GM12878 (cell line): ENCODE measurements at regions not wholly inside any gene's neighbourhood (a gene's known extent, or its start where the extent isn't known, plus 50 kb on each side); places are given as distances from the start of the nearest gene placed in this dataset.

Experiments used
- ATAC-seq: fragments of 200-7000 bp; cut with Tn5 transposase; 3 replicates; pipeline ENCODE4 v1.9.1; 2020; ENCODE audit warnings: mild to moderate bottlenecking, moderate library complexity
- BruUV-seq: library from RNA; stranded (reverse); fragments of 400-500 nt; replicated peaks from 2 replicates; lab custom pipeline; 2021; lab: Mats Ljungman, UMichigan
- CTCF ChIA-PET: fragments of 300-600 bp; sonication (Branson Sonifier 250); formaldehyde crosslinking; extraction: SDS; loops from one replicate; lab custom pipeline; 2021; ENCODE audit warnings: inconsistent platforms; lab: Yijun Ruan, JAX
- POLR2A ChIA-PET: fragments of 350-600 bp; formaldehyde crosslinking; extraction: SDS; loops from one replicate; lab custom pipeline; 2021; ENCODE audit warnings: inconsistent platforms; lab: Charles Lee
- RAD21 ChIA-PET: fragments of 300-600 bp; sonication (Branson Sonifier 250); formaldehyde crosslinking; loops from one replicate; lab custom pipeline; 2023; ENCODE audit warnings: antibody characterized with exemption; ENCODE audit not compliant: unreplicated experiment; lab: Charles Lee
- SMC1A ChIA-PET: fragments of 300-600 bp; sonication (Branson Sonifier 250); formaldehyde crosslinking; loops from one replicate; lab custom pipeline; 2023; ENCODE audit not compliant: unreplicated experiment, uncharacterized antibody; lab: Charles Lee
- DNase-seq: peaks from one replicate; pipeline ENCODE4 v3.0.0-alpha.2; 2011; ENCODE audit warnings: low read depth, low spot score
- FAIRE-seq: peaks from 3 replicates; lab custom pipeline; 2011; peaks lifted over from hg19 to GRCh38; lab: Jason Lieb, UNC
- H2AFZ ChIP-seq: 2 replicates; pipeline ENCODE4 v1.6.0; 2011; ENCODE audit warnings: low read depth, low read length, control low read depth; ENCODE audit not compliant: control insufficient read depth
- H3K27ac ChIP-seq: 2 replicates; pipeline ENCODE4 v1.5.1; 2011; ENCODE audit warnings: control low read depth; ENCODE audit not compliant: control insufficient read depth, insufficient read depth
- H3K27me3 ChIP-seq, 2 experiments: replicated peaks in 1 of 2; 2 replicates each; pipeline versions ENCODE4 v1.6.0 to v1.6.1; 2011; ENCODE audit warnings: low read length in 1 of 2; ENCODE audit not compliant: control insufficient read depth in 2 of 2, insufficient read depth in 2 of 2
- H3K36me3 ChIP-seq, 2 experiments: 2 replicates each; pipeline ENCODE4 v1.5.1; 2011; ENCODE audit warnings: low read length in 1 of 2; ENCODE audit not compliant: control insufficient read depth in 2 of 2, insufficient read depth in 2 of 2
- H3K4me1 ChIP-seq: 2 replicates; pipeline ENCODE4 v1.6.1; 2011; ENCODE audit warnings: mild to moderate bottlenecking, low read length, moderate library complexity, mixed read lengths; ENCODE audit not compliant: control insufficient read depth, insufficient read depth
- H3K4me2 ChIP-seq: 2 replicates; pipeline ENCODE4 v1.6.0; 2011; ENCODE audit warnings: control low read depth; ENCODE audit not compliant: control insufficient read depth, insufficient read depth
- H3K4me3 ChIP-seq: fragments of 200-600 bp; sonication (generic); 2 replicates; pipeline ENCODE4 v1.5.1; 2016
- H3K79me2 ChIP-seq: 2 replicates; pipeline ENCODE4 v1.6.0; 2011; ENCODE audit warnings: low read length; ENCODE audit not compliant: control insufficient read depth, insufficient read depth
- H3K9ac ChIP-seq: 2 replicates; pipeline ENCODE4 v1.8.0; 2011; ENCODE audit warnings: low read length, control low read depth, mixed read lengths; ENCODE audit not compliant: control insufficient read depth, insufficient read depth
- H3K9me3 ChIP-seq: replicated peaks from 3 replicates; pipeline ENCODE4 v1.5.1; 2011; ENCODE audit warnings: mild to moderate bottlenecking, low read length; ENCODE audit not compliant: control insufficient read depth, insufficient read depth
- H4K20me1 ChIP-seq: 2 replicates; pipeline ENCODE4 v1.6.0; 2011; ENCODE audit not compliant: control insufficient read depth, insufficient read depth
- BHLHE40 ChIP-seq, 2 experiments: fragments of 450-650 bp in 1 of 2; IDR thresholded peaks; 2 replicates each; pipeline ENCODE4 v1.6.1; 2011 to 2017; ENCODE audit warnings: low read depth in 2 of 2, borderline replicate concordance in 1 of 2, improper control_type of control experiment in 1 of 2, low read length in 1 of 2, mild to moderate bottlenecking in 1 of 2
- HDAC2 ChIP-seq: fragments of 200-600 bp; sonication (generic); IDR thresholded peaks from 2 replicates; pipeline ENCODE4 v1.6.1; 2017
- IKZF1 ChIP-seq: fragments of 450-650 bp; conservative IDR thresholded peaks from 2 replicates; pipeline ENCODE4 v1.6.1; 2017; ENCODE audit warnings: antibody characterized with exemption, mild to moderate bottlenecking
- IRF3 ChIP-seq: fragments of 450-650 bp; IDR thresholded peaks from 2 replicates; pipeline ENCODE4 v1.6.1; 2014; ENCODE audit warnings: mild to moderate bottlenecking
- KDM1A ChIP-seq: fragments of 200-600 bp; sonication (generic); IDR thresholded peaks from 2 replicates; pipeline ENCODE4 v1.6.1; 2016; ENCODE audit warnings: borderline replicate concordance
- NFIC ChIP-seq: IDR thresholded peaks from 2 replicates; pipeline ENCODE4 v1.6.1; 2012; ENCODE audit warnings: low read depth, mild to moderate bottlenecking, inconsistent platforms, low read length, moderate library complexity
- POU2F2 ChIP-seq: IDR thresholded peaks from 3 replicates; pipeline ENCODE4 v1.6.1; 2011; ENCODE audit warnings: low read depth, mild to moderate bottlenecking, low read length, borderline replicate concordance
- RELA ChIP-seq: fragments of 450-650 bp; IDR thresholded peaks from 2 replicates; pipeline ENCODE4 v1.8.0; 2014; ENCODE audit warnings: borderline replicate concordance; ENCODE audit not compliant: partially characterized antibody
- SIN3A ChIP-seq: IDR thresholded peaks from 2 replicates; pipeline ENCODE4 v1.6.1; 2012; ENCODE audit warnings: low read depth, low read length, improper control_type of control experiment
- STAT1 ChIP-seq: fragments of 450-650 bp; conservative IDR thresholded peaks from 2 replicates; pipeline ENCODE4 v1.6.1; 2014; ENCODE audit warnings: antibody characterized with exemption, mild to moderate bottlenecking
- STAT3 ChIP-seq: IDR thresholded peaks from 2 replicates; pipeline ENCODE4 v1.6.1; 2011; ENCODE audit warnings: low read depth, low read length, improper control_type of control experiment
- TCF7 ChIP-seq: IDR thresholded peaks from 2 replicates; pipeline ENCODE4 v1.6.1; 2014; ENCODE audit warnings: antibody characterized with exemption, borderline replicate concordance
- ZBED1 ChIP-seq: IDR thresholded peaks from 2 replicates; pipeline ENCODE4 v1.6.1; 2016; ENCODE audit warnings: borderline replicate concordance
- ZBTB11 ChIP-seq: fragments of 450-650 bp; formaldehyde crosslinking; IDR thresholded peaks from 2 replicates; pipeline ENCODE4 v1.5.0; 2022; ENCODE audit warnings: mild to moderate bottlenecking, missing genetic modification characterization
- WGBS: methylation state at CpG from one replicate; pipeline ENCODE4 v1.1.6; 2016; ENCODE audit warnings: low lambda C conversion rate; ENCODE audit not compliant: insufficient replicate concordance, insufficient coverage; ENCODE audit errors: missing lambda C conversion rate; 5-methylcytosine and 5-hydroxymethylcytosine counted together
- in situ Hi-C: fragments of 300-500 bp; cut with MboI; formaldehyde crosslinking; loops from 9 replicates; pipeline ENCODE4 v1.14.3; 2018; ENCODE audit warnings: mixed read lengths
- intact Hi-C: fragments of 100-400 bp; cut with micrococcal nuclease; formaldehyde crosslinking; loops from one replicate; pipeline ENCODE4 v1.14.2; 2022; ENCODE audit not compliant: unreplicated experiment
- TF ChIP-seq, protein P1 (sequence below): fragments of 450-650 bp; formaldehyde crosslinking; IDR thresholded peaks from 2 replicates; pipeline ENCODE4 v1.4.0; 2020; ENCODE audit warnings: mild to moderate bottlenecking, moderate library complexity

DNA sequence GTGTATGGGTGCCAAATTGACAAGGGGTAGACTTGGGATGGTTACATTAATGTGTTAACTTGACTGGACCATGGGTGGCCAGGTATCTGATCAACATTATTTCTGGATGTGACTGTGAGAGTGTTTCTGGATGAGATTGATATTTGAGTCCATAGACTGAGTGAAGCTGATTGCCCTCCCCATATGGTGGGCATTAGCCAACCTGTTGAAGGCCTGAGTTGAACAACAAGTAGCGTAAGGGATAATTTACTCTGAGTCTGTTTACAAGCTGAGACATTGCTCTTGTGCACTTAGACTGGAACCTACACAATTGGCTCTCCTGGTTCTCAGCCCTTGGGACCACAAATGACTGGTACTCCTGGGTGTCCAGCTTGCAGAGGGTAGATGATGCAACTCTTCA lies 240.1 kb downstream of the ASXL3 start:
- Histone ChIP-seq H3K27ac (no peak overlapping the region), H4K20me1 (no peaks in the 10 kb centered on the region), H3K36me3 (no peaks in the 10 kb centered on the region), H2AFZ (no peak overlapping the region), H3K4me3 (no peak overlapping the region), H3K79me2 (no peaks in the 10 kb centered on the region), H3K4me2 (no peak overlapping the region), H3K4me1 (no peaks in the 10 kb centered on the region), H3K27me3 (no peaks in the 10 kb centered on the region), H3K9ac (no peak overlapping the region), H3K9me3 (no peaks in the 10 kb centered on the region)
- SMC1A ChIA-PET = no interaction called here
- DNase-seq (no peak), ATAC-seq (no peak), FAIRE-seq (no peak)
- POLR2A ChIA-PET = no interaction called here
- RAD21 ChIA-PET = no interaction called here
- CTCF ChIA-PET = no interaction called here
- intact Hi-C loops (no loop called here), in situ Hi-C loops (no loop called here)
- BruUV-seq = no TSS peak
- 29% methylated on average over 1 of the region's 1 CpG for WGBS
- no peak for TF ChIP-seq HDAC2
- no peak for TF ChIP-seq RELA
- no peak for TF ChIP-seq IKZF1
- TF ChIP-seq POU2F2 = no peak
- TF ChIP-seq KDM1A = no peak
- TF ChIP-seq IRF3 = no peak
- no peak for TF ChIP-seq STAT1
- TF ChIP-seq ZBED1 = no peak
- TF ChIP-seq SIN3A = no peak
- TF ChIP-seq STAT3 = no peak
- no peak for TF ChIP-seq BHLHE40 (IDR thresholded peaks at IDR 0.05; ENCODE audit: borderline replicate concordance in 1 of 2, low read depth in 2 of 2, low read length in 1 of 2)
- no peak for TF ChIP-seq TCF7
- TF ChIP-seq, protein P1, sequence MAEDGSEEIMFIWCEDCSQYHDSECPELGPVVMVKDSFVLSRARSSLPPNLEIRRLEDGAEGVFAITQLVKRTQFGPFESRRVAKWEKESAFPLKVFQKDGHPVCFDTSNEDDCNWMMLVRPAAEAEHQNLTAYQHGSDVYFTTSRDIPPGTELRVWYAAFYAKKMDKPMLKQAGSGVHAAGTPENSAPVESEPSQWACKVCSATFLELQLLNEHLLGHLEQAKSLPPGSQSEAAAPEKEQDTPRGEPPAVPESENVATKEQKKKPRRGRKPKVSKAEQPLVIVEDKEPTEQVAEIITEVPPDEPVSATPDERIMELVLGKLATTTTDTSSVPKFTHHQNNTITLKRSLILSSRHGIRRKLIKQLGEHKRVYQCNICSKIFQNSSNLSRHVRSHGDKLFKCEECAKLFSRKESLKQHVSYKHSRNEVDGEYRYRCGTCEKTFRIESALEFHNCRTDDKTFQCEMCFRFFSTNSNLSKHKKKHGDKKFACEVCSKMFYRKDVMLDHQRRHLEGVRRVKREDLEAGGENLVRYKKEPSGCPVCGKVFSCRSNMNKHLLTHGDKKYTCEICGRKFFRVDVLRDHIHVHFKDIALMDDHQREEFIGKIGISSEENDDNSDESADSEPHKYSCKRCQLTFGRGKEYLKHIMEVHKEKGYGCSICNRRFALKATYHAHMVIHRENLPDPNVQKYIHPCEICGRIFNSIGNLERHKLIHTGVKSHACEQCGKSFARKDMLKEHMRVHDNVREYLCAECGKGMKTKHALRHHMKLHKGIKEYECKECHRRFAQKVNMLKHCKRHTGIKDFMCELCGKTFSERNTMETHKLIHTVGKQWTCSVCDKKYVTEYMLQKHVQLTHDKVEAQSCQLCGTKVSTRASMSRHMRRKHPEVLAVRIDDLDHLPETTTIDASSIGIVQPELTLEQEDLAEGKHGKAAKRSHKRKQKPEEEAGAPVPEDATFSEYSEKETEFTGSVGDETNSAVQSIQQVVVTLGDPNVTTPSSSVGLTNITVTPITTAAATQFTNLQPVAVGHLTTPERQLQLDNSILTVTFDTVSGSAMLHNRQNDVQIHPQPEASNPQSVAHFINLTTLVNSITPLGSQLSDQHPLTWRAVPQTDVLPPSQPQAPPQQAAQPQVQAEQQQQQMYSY (CRISPR knock-in tag) = no peak
- no peak for TF ChIP-seq ZBTB11 (CRISPR knock-in tag)
- TF ChIP-seq NFIC = no peak
